ENCODE measurements at regions not wholly inside any gene's neighbourhood (a gene's known extent, or its start where the extent isn't known, plus 50 kb on each side); places are given as distances from the start of the nearest gene placed in this dataset.

DNA sequence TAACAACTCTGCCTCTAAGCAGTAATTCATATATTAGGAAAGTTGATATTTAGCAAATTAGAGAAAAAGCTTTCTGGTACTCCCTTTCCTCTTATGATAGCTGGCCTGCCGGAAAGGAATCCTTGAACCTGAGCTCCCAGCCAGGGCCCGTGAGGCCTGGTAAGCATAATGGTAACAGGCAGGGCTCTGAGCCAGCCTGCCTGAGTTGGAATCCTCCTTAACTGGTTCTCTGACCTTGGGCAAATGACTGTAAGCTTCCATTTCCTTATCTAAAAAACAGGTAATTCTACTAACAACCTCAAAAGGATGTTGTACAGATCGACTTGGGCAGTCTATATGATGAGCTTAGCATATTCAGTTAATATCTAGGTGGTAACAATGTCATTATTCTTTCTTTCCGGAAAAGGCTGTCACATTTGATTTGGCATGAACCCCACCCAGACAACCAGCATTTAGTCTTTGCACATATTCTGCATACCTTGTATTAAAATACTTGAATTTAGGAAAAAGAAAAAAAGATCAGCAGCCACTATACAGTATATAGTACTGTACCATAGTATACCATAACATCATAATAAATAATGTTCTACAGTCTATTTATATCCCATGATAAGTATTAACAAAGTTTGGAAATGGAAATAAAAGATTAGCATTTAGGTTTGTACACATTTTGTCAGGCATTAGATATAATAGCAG, 55.7 kb upstream of the MAP3K1 start:
- TF ChIP-seq POLR2AphosphoS5 (IDR thresholded peaks at IDR 0.05; ENCODE audit: low read depth, low read length) (no peak), POLR2A (IDR thresholded peaks at IDR 0.05; ENCODE audit: low read depth, low read length) (no peak)
